Upper lobe of left lung (tissue), 6 donors: ENCODE measurements at regions not wholly inside any gene's neighbourhood (a gene's known extent, or its start where the extent isn't known, plus 50 kb on each side); places are given as distances from the start of the nearest gene placed in this dataset.

Source experiments
- ATAC-seq, 2 donors: fragments of 200-7000 bp; cut with Tn5 transposase; one replicate each; pipeline ENCODE4 v1.9.1; 2022; ENCODE audit warnings: mild to moderate bottlenecking in 2 of 2, moderate library complexity in 2 of 2; ENCODE audit not compliant: low FRiP score in 2 of 2
- DNase-seq, 2 donors: peaks; one replicate each; pipeline ENCODE4 v3.0.0-alpha.2; 2019 to 2020
- H3K27ac ChIP-seq, 4 donors: fragments of 200-600 bp; sonication (generic); one replicate each; pipeline ENCODE4 v1.5.1; 2016 to 2019
- H3K27me3 ChIP-seq, 4 donors: fragments of 200-600 bp; sonication (generic); one replicate each; pipeline ENCODE4 v1.5.1; 2017 to 2019
- H3K36me3 ChIP-seq, 4 donors: fragments of 200-600 bp; sonication (generic); one replicate each; pipeline ENCODE4 v1.5.1; 2016 to 2019
- H3K4me1 ChIP-seq, 4 donors: fragments of 200-600 bp; sonication (generic); one replicate each; pipeline ENCODE4 v1.5.1; 2018 to 2019
- H3K4me3 ChIP-seq, 4 donors: fragments of 200-600 bp; sonication (generic); one replicate each; pipeline ENCODE4 v1.5.1; 2017 to 2019; ENCODE audit warnings: mild to moderate bottlenecking in 2 of 4, moderate library complexity in 1 of 4
- H3K9me3 ChIP-seq, 4 donors: fragments of 200-600 bp; sonication (generic); one replicate each; pipeline ENCODE4 v1.5.1; 2018 to 2019
- EP300 ChIP-seq, 4 donors: sonication (generic); formaldehyde crosslinking; IDR thresholded peaks; one replicate each; pipeline ENCODE4 v1.5.1; 2017; ENCODE audit warnings: antibody characterized with exemption in 4 of 4, control low read depth in 2 of 4
- POLR2A ChIP-seq, 4 donors: fragments of 450-650 bp; IDR thresholded peaks; one replicate each; pipeline ENCODE4 v1.5.1; 2016 to 2017; ENCODE audit warnings: antibody characterized with exemption in 4 of 4, mild to moderate bottlenecking in 2 of 4
- POLR2AphosphoS5 ChIP-seq, 2 donors: sonication (generic); formaldehyde crosslinking; IDR thresholded peaks; one replicate each; pipeline ENCODE4 v1.5.1; 2017; ENCODE audit warnings: antibody characterized with exemption in 2 of 2
- WGBS, 2 donors: methylation state at CpG; one replicate each; pipeline ENCODE4 v1.1.5; 2017 to 2018; 5-methylcytosine and 5-hydroxymethylcytosine counted together
- TF ChIP-seq, protein P1 (sequence below), 6 experiments: fragments of 450-650 bp in 4 of 6; fragments of 200-600 bp in 2 of 6; sonication (generic) in 2 of 6; IDR thresholded peaks; one replicate each; pipeline ENCODE4 v1.5.1; 2016 to 2019; ENCODE audit warnings: antibody characterized with exemption in 6 of 6
- donor health status: DM: no; HTN: no; CAD: no; lungs with moderate emphysema.
- donor health status: DM: no; HTN: yes; CAD: no; lungs with severe emphysema.

DNA sequence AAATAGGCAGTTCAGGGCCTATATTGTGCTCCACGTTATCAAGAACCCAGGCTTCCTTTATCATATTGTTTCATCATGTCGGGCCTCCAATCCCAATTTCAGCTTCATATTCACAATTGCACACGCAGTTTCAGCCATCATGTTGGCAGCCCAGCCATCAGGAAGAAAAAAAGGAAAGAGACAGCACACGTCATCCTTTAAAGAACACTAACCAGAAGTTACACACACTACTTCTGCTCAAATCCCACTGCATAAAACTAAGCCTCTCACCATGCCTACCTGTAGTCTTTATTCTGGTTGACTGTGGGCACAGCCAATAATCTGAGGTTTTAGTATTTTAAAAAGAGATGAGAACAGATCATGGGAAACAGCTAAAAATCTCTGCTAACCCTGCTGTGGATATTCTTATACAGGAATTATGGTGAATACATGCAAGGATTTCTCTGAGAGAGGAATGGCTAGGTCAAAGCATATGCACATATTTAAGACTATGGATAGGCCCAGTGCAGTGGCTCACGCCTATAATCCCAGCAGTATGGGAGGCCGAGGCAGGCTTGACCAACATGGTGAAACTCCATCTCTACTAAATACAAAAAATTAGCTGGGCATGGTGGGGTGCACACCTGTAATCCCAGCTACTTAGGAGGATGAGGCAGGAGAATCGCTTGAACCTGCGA lies 534.4 kb downstream of the ETV1 start:
- WGBS, 2 donors, result 88 to 91% methylated on average over 8 of the region's 8 CpGs
- Histone ChIP-seq H3K27ac (no peak overlapping the region), H3K36me3 (no peaks in the 10 kb centered on the region), H3K27me3 (no peaks in the 10 kb centered on the region), H3K9me3 (no peaks in the 10 kb centered on the region), H3K4me3 (no peak overlapping the region), H3K4me1 (no peaks in the 10 kb centered on the region)
- no peak for TF ChIP-seq POLR2A (IDR thresholded peaks at IDR 0.05)
- TF ChIP-seq POLR2AphosphoS5 (IDR thresholded peaks at IDR 0.05), result no peak
- TF ChIP-seq, protein P1, sequence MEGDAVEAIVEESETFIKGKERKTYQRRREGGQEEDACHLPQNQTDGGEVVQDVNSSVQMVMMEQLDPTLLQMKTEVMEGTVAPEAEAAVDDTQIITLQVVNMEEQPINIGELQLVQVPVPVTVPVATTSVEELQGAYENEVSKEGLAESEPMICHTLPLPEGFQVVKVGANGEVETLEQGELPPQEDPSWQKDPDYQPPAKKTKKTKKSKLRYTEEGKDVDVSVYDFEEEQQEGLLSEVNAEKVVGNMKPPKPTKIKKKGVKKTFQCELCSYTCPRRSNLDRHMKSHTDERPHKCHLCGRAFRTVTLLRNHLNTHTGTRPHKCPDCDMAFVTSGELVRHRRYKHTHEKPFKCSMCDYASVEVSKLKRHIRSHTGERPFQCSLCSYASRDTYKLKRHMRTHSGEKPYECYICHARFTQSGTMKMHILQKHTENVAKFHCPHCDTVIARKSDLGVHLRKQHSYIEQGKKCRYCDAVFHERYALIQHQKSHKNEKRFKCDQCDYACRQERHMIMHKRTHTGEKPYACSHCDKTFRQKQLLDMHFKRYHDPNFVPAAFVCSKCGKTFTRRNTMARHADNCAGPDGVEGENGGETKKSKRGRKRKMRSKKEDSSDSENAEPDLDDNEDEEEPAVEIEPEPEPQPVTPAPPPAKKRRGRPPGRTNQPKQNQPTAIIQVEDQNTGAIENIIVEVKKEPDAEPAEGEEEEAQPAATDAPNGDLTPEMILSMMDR (IDR thresholded peaks at IDR 0.05), result no peak
- no peak for TF ChIP-seq EP300 (IDR thresholded peaks at IDR 0.05)
- ATAC-seq, result no peak
- no peak for DNase-seq

- no peaks in the 10 kb centered on the region for H3K9me3 ChIP-seq
- no peaks in the 10 kb centered on the region for H3K4me1 ChIP-seq
- H3K27ac ChIP-seq, result no peak overlapping the region
- no peaks in the 10 kb centered on the region for H3K27me3 ChIP-seq
- DNase-seq, result no peak
- no peak for ATAC-seq
- TF ChIP-seq, protein P1 (IDR thresholded peaks at IDR 0.05), result no peak
- TF ChIP-seq EP300 (IDR thresholded peaks at IDR 0.05) (no peak), POLR2A (IDR thresholded peaks at IDR 0.05) (no peak), POLR2AphosphoS5 (IDR thresholded peaks at IDR 0.05) (no peak)
- no peak overlapping the region for H3K4me3 ChIP-seq
- no peaks in the 10 kb centered on the region for H3K36me3 ChIP-seq
- whole genome bisulfite sequencing, 2 donors, result 50 to 55% methylated on average over 4 of the region's 4 CpGs
These were observed 531.7 kb downstream of the ETV1 start for GRCh38 chr7:13457790-13458189.

GRCh38 chr7:13466874-13467547 lies 522.5 kb downstream of the ETV1 start:
- 64% methylated on average over 7 of the region's 7 CpGs for WGBS, 2 donors
- no peak overlapping the region for H3K4me3 ChIP-seq

GRCh38 chr7:13476881-13477444 lies 512.5 kb downstream of the ETV1 start:
- no peaks in the 10 kb centered on the region for H3K27me3 ChIP-seq
- no peak overlapping the region for H3K4me3 ChIP-seq
- 89 to 91% methylated on average over 2 of the region's 2 CpGs for WGBS, 2 donors
- ATAC-seq (no peak), DNase-seq (no peak)
- H3K9me3 ChIP-seq, result no peaks in the 10 kb centered on the region
- TF ChIP-seq, protein P1 (IDR thresholded peaks at IDR 0.05), result no peak
- TF ChIP-seq POLR2A (IDR thresholded peaks at IDR 0.05), result no peak
- TF ChIP-seq POLR2AphosphoS5 (IDR thresholded peaks at IDR 0.05), result no peak
- TF ChIP-seq EP300 (IDR thresholded peaks at IDR 0.05), result no peak
- H3K36me3 ChIP-seq, result no peaks in the 10 kb centered on the region
- H3K4me1 ChIP-seq, result no peaks in the 10 kb centered on the region
- no peak overlapping the region for H3K27ac ChIP-seq

More at GRCh38 chr7:13466874-13467547, 522.5 kb downstream of the ETV1 start:
- Histone ChIP-seq H3K4me1 (no peaks in the 10 kb centered on the region), H3K27me3 (no peaks in the 10 kb centered on the region), H3K36me3 (no peaks in the 10 kb centered on the region), H3K9me3 (no peaks in the 10 kb centered on the region), H3K27ac (no peak overlapping the region)
- no peak for ATAC-seq
- DNase-seq, result no peak
- TF ChIP-seq EP300 (IDR thresholded peaks at IDR 0.05), result no peak

DNA sequence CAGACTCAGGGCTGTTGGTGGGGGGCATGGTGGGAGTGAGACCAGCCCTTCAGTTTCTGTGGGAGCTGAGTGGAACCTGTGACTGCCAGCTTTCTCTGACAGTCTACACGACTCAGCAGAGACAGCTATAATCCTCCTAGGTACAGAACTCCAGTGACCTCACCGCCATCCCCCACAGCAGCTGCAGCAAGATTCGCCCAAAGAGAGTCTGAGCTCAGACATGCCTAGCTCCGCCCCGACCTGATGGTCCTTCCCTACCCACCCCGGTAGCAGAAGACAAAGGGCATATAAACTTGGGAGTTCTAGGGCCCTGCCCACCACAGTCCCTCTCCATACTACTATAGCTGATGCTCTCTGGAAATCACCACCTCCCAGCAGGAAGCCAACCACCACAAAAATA lies 500.1 kb downstream of the ETV1 start:
- Histone ChIP-seq H3K9me3 (peaks cover 0 to 5% (median 0%) of the 10 kb centered on the region in 4 donors), H3K4me1 (no peaks in the 10 kb centered on the region), H3K36me3 (no peaks in the 10 kb centered on the region), H3K4me3 (no peak overlapping the region), H3K27ac (no peak overlapping the region), H3K27me3 (no peaks in the 10 kb centered on the region)
- no peak for DNase-seq
- TF ChIP-seq, protein P1 (IDR thresholded peaks at IDR 0.05), result no peak
- TF ChIP-seq EP300 (IDR thresholded peaks at IDR 0.05) (no peak), POLR2AphosphoS5 (IDR thresholded peaks at IDR 0.05) (no peak), POLR2A (IDR thresholded peaks at IDR 0.05) (no peak)
- ATAC-seq, result no peak
- 86 to 100% methylated on average over 3 to 6 of the region's 6 CpGs for WGBS, 2 donors
